ENCODE measurements at regions not wholly inside any gene's neighbourhood (a gene's known extent, or its start where the extent isn't known, plus 50 kb on each side); places are given as distances from the start of the nearest gene placed in this dataset.
A peak's percentile ranks its signal among the peaks of the same experiment; 100 is the strongest.
"Not testable (repeated sequence)": the region's sequence is repeated elsewhere in the genome, so short reads cannot be mapped to it uniquely, and the experiment has no call there.

- Mint-ChIP-seq H3K9me3 (peaks cover 21% of the 10 kb centered on the region), H3K36me3 (ENCODE audit: low read depth) (peaks cover 3% of the 10 kb centered on the region), H3K4me3 (no peak overlapping the region), H3K27me3 (ENCODE audit: insufficient read depth) (peaks cover 2% of the 10 kb centered on the region), H3K4me1 (ENCODE audit: low read depth) (peaks cover 10% of the 10 kb centered on the region), H3K27ac (no peak overlapping the region)
- DNase-seq (ENCODE audit: low spot score): no peak
- intact Hi-C loops (cut with micrococcal nuclease): no loop called here
These were observed 420.4 kb upstream of the RUNX1 start for GRCh38 chr21:35469498-35469897.

GRCh38 chr21:35468991-35469390 lies 419.9 kb upstream of the RUNX1 start:
- Mint-ChIP-seq H3K36me3 (ENCODE audit: low read depth) (peaks cover 3% of the 10 kb centered on the region), H3K27me3 (ENCODE audit: insufficient read depth) (peaks cover 2% of the 10 kb centered on the region), H3K4me1 (ENCODE audit: low read depth) (peaks cover 8% of the 10 kb centered on the region), H3K4me3 (no peak overlapping the region), H3K9me3 (peaks cover 27% of the 10 kb centered on the region), H3K27ac (no peak overlapping the region)
- intact Hi-C loops (cut with micrococcal nuclease): no loop called here
- no peak for DNase-seq (ENCODE audit: low spot score)

- intact Hi-C loops (cut with micrococcal nuclease): no loop called here
- Mint-ChIP-seq H3K9me3 (peaks cover 31% of the 10 kb centered on the region), H3K27me3 (ENCODE audit: insufficient read depth) (no peaks in the 10 kb centered on the region), H3K4me3 (no peak overlapping the region), H3K4me1 (ENCODE audit: low read depth) (peaks cover 8% of the 10 kb centered on the region), H3K36me3 (ENCODE audit: low read depth) (peaks cover 2% of the 10 kb centered on the region), H3K27ac (no peak overlapping the region)
- no peak for DNase-seq (ENCODE audit: low spot score)
These were observed 418.5 kb upstream of the RUNX1 start for GRCh38 chr21:35467566-35467965.

GRCh38 chr21:35466681-35467080 lies 417.6 kb upstream of the RUNX1 start:
- H3K4me1 Mint-ChIP-seq (ENCODE audit: low read depth); H3K36me3 Mint-ChIP-seq (ENCODE audit: low read depth); intact Hi-C loops (cut with micrococcal nuclease); H3K27me3 Mint-ChIP-seq (ENCODE audit: insufficient read depth); H3K4me3 Mint-ChIP-seq; DNase-seq (ENCODE audit: low spot score); H3K27ac Mint-ChIP-seq: not testable (repeated sequence)
- peaks cover 31% of the 10 kb centered on the region for H3K9me3 Mint-ChIP-seq

GRCh38 chr21:35465741-35466140 lies 416.6 kb upstream of the RUNX1 start:
- Mint-ChIP-seq H3K27me3 (ENCODE audit: insufficient read depth) (peaks cover 1% of the 10 kb centered on the region), H3K4me1 (ENCODE audit: low read depth) (no peaks in the 10 kb centered on the region), H3K36me3 (ENCODE audit: low read depth) (peaks cover 2% of the 10 kb centered on the region), H3K27ac (no peak overlapping the region), H3K9me3 (peaks cover 31% of the 10 kb centered on the region), H3K4me3 (no peak overlapping the region)
- intact Hi-C loops (cut with micrococcal nuclease): no loop called here
- DNase-seq (ENCODE audit: low spot score): no peak

GRCh38 chr21:35461700-35462099 lies 412.6 kb upstream of the RUNX1 start:
- H3K27me3 Mint-ChIP-seq (ENCODE audit: insufficient read depth): peaks cover 2% of the 10 kb centered on the region
- no peak for DNase-seq (ENCODE audit: low spot score)
- intact Hi-C loops (cut with micrococcal nuclease): no loop called here
- no peak overlapping the region for H3K4me3 Mint-ChIP-seq
- H3K9me3 Mint-ChIP-seq: peaks cover 31% of the 10 kb centered on the region
- H3K36me3 Mint-ChIP-seq (ENCODE audit: low read depth): peaks cover 4% of the 10 kb centered on the region
- H3K4me1 Mint-ChIP-seq (ENCODE audit: low read depth): peaks cover 5% of the 10 kb centered on the region
- H3K27ac Mint-ChIP-seq: no peak overlapping the region

GRCh38 chr21:35460441-35460840 lies 411.3 kb upstream of the RUNX1 start:
- H3K4me3 Mint-ChIP-seq: no peak overlapping the region
- H3K27me3 Mint-ChIP-seq (ENCODE audit: insufficient read depth): peaks cover 2% of the 10 kb centered on the region
- no peak overlapping the region for H3K27ac Mint-ChIP-seq
- intact Hi-C loops (cut with micrococcal nuclease): no loop called here
- DNase-seq (ENCODE audit: low spot score): no peak
- H3K4me1 Mint-ChIP-seq (ENCODE audit: low read depth): peaks cover 5% of the 10 kb centered on the region
- peaks cover 25% of the 10 kb centered on the region for H3K9me3 Mint-ChIP-seq
- peaks cover 4% of the 10 kb centered on the region for H3K36me3 Mint-ChIP-seq (ENCODE audit: low read depth)

- Mint-ChIP-seq H3K27ac (no peak overlapping the region), H3K9me3 (peaks cover 10% of the 10 kb centered on the region), H3K27me3 (ENCODE audit: insufficient read depth) (peaks cover 2% of the 10 kb centered on the region), H3K4me1 (ENCODE audit: low read depth) (peaks cover 5% of the 10 kb centered on the region), H3K4me3 (no peak overlapping the region), H3K36me3 (ENCODE audit: low read depth) (peaks cover 2% of the 10 kb centered on the region)
- DNase-seq (ENCODE audit: low spot score): no peak
- intact Hi-C loops (cut with micrococcal nuclease): no loop called here
These were observed 409.3 kb upstream of the RUNX1 start for GRCh38 chr21:35458405-35458804.

GRCh38 chr21:35457097-35457804 lies 408.1 kb upstream of the RUNX1 start:
- Mint-ChIP-seq H3K4me1 (ENCODE audit: low read depth) (peaks cover 5% of the 10 kb centered on the region), H3K27me3 (ENCODE audit: insufficient read depth) (peaks cover 2% of the 10 kb centered on the region), H3K36me3 (ENCODE audit: low read depth) (peaks cover 4% of the 10 kb centered on the region), H3K27ac (no peak overlapping the region), H3K9me3 (peaks cover 15% of the 10 kb centered on the region), H3K4me3 (no peak overlapping the region)
- DNase-seq (ENCODE audit: low spot score): peak; percentile 12
- intact Hi-C loops (cut with micrococcal nuclease): no loop called here

GRCh38 chr21:35451276-35451675 lies 402.2 kb upstream of the RUNX1 start:
- no peak for DNase-seq (ENCODE audit: low spot score)
- no peaks in the 10 kb centered on the region for H3K4me1 Mint-ChIP-seq (ENCODE audit: low read depth)
- peaks cover 2% of the 10 kb centered on the region for H3K27me3 Mint-ChIP-seq (ENCODE audit: insufficient read depth)
- intact Hi-C loops (cut with micrococcal nuclease): no loop called here
- no peak overlapping the region for H3K4me3 Mint-ChIP-seq
- peaks cover 7% of the 10 kb centered on the region for H3K36me3 Mint-ChIP-seq (ENCODE audit: low read depth)
- no peak overlapping the region for H3K27ac Mint-ChIP-seq
- peaks cover 36% of the 10 kb centered on the region for H3K9me3 Mint-ChIP-seq

GRCh38 chr21:35450830-35451229 lies 401.7 kb upstream of the RUNX1 start:
- Mint-ChIP-seq H3K4me3 (no peak overlapping the region), H3K27ac (no peak overlapping the region), H3K4me1 (ENCODE audit: low read depth) (no peaks in the 10 kb centered on the region), H3K27me3 (ENCODE audit: insufficient read depth) (peaks cover 2% of the 10 kb centered on the region), H3K9me3 (peaks cover 36% of the 10 kb centered on the region), H3K36me3 (ENCODE audit: low read depth) (peaks cover 7% of the 10 kb centered on the region)
- DNase-seq (ENCODE audit: low spot score): no peak
- intact Hi-C loops (cut with micrococcal nuclease): no loop called here

GRCh38 chr21:35449846-35450245 lies 400.7 kb upstream of the RUNX1 start:
- H3K36me3 Mint-ChIP-seq (ENCODE audit: low read depth): peaks cover 7% of the 10 kb centered on the region
- intact Hi-C loops (cut with micrococcal nuclease): no loop called here
- H3K4me1 Mint-ChIP-seq (ENCODE audit: low read depth): no peaks in the 10 kb centered on the region
- peaks cover 5% of the 10 kb centered on the region for H3K27me3 Mint-ChIP-seq (ENCODE audit: insufficient read depth)
- DNase-seq (ENCODE audit: low spot score): no peak
- H3K4me3 Mint-ChIP-seq: no peak overlapping the region
- H3K27ac Mint-ChIP-seq: no peak overlapping the region
- peaks cover 36% of the 10 kb centered on the region for H3K9me3 Mint-ChIP-seq

GRCh38 chr21:35448876-35449599 lies 399.9 kb upstream of the RUNX1 start:
- DNase-seq (ENCODE audit: low spot score): no peak
- H3K9me3 Mint-ChIP-seq: peaks cover 36% of the 10 kb centered on the region
- peaks cover 7% of the 10 kb centered on the region for H3K36me3 Mint-ChIP-seq (ENCODE audit: low read depth)
- H3K27me3 Mint-ChIP-seq (ENCODE audit: insufficient read depth): peaks cover 11% of the 10 kb centered on the region
- no peak overlapping the region for H3K4me3 Mint-ChIP-seq
- no peak overlapping the region for H3K27ac Mint-ChIP-seq
- intact Hi-C loops (cut with micrococcal nuclease): no loop called here
- no peaks in the 10 kb centered on the region for H3K4me1 Mint-ChIP-seq (ENCODE audit: low read depth)
